Neural progenitor cell (in vitro differentiated cells): ENCODE measurements at regions not wholly inside any gene's neighbourhood (a gene's known extent, or its start where the extent isn't known, plus 50 kb on each side); places are given as distances from the start of the nearest gene placed in this dataset.

Experiments
- DNase-seq: peaks from one replicate; pipeline ENCODE4 v3.0.0-alpha.2; 2016; ENCODE audit warnings: low spot score
- H2AFZ ChIP-seq: fragments of 200-600 bp; sonication (generic); replicated peaks from 2 replicates; pipeline ENCODE4 v1.6.1; 2016; ENCODE audit warnings: antibody characterized with exemption
- H3F3A ChIP-seq: fragments of 200-600 bp; sonication (generic); 2 replicates; pipeline ENCODE4 v1.6.1; 2016; ENCODE audit warnings: antibody characterized with exemption, low read depth
- H3K27ac ChIP-seq: fragments of 200-600 bp; sonication (generic); 2 replicates; pipeline ENCODE4 v1.5.1; 2016; ENCODE audit warnings: mild to moderate bottlenecking
- H3K27me3 ChIP-seq: fragments of 200-600 bp; sonication (generic); 2 replicates; pipeline ENCODE4 v1.6.1; 2016; ENCODE audit warnings: mild to moderate bottlenecking, moderate library complexity
- H3K36me3 ChIP-seq: fragments of 200-600 bp; sonication (generic); 2 replicates; pipeline ENCODE4 v1.5.1; 2016
- H3K4me1 ChIP-seq: fragments of 200-600 bp; sonication (generic); 2 replicates; pipeline ENCODE4 v1.6.1; 2016; ENCODE audit warnings: mixed run types
- H3K4me2 ChIP-seq: fragments of 200-600 bp; sonication (generic); 2 replicates; pipeline ENCODE4 v1.6.1; 2016
- H3K4me3 ChIP-seq: fragments of 200-600 bp; sonication (generic); 2 replicates; pipeline ENCODE4 v1.5.1; 2016
- H3K79me2 ChIP-seq: fragments of 200-600 bp; sonication (generic); 2 replicates; pipeline ENCODE4 v1.6.1; 2016; ENCODE audit warnings: low read depth
- H3K9ac ChIP-seq: fragments of 200-600 bp; sonication (generic); 2 replicates; pipeline ENCODE4 v1.6.1; 2016
- H3K9me3 ChIP-seq: fragments of 200-600 bp; sonication (generic); 2 replicates; pipeline ENCODE4 v1.5.1; 2016; ENCODE audit warnings: low read depth
- H4K20me1 ChIP-seq: fragments of 200-600 bp; sonication (generic); 2 replicates; pipeline ENCODE4 v1.6.1; 2016; ENCODE audit warnings: low read depth
- H3K27ac Mint-ChIP-seq: 3 replicates; pipeline ENCODE4 v1.8.0; 2021; ENCODE audit warnings: mixed read lengths
- H3K27me3 Mint-ChIP-seq: 2 replicates; pipeline ENCODE4 v1.8.0; 2022; ENCODE audit warnings: low read depth, mild to moderate bottlenecking, inconsistent platforms, moderate library complexity, mixed read lengths; ENCODE audit not compliant: insufficient read depth
- H3K36me3 Mint-ChIP-seq: 3 replicates; pipeline ENCODE4 v1.8.0; 2021; ENCODE audit warnings: mixed read lengths
- H3K4me1 Mint-ChIP-seq: 3 replicates; pipeline ENCODE4 v1.8.0; 2021; ENCODE audit warnings: mixed read lengths
- H3K4me3 Mint-ChIP-seq: 3 replicates; pipeline ENCODE4 v1.8.0; 2021; ENCODE audit warnings: mild to moderate bottlenecking, moderate library complexity, mixed read lengths
- H3K9me3 Mint-ChIP-seq: 3 replicates; pipeline ENCODE4 v1.8.0; 2020; ENCODE audit warnings: mixed read lengths
- CTCF ChIP-seq: fragments of 200-600 bp; sonication (generic); IDR thresholded peaks from 2 replicates; pipeline ENCODE4 v1.5.1; 2017; ENCODE audit warnings: antibody characterized with exemption, mild to moderate bottlenecking
- EZH2 ChIP-seq: fragments of 200-600 bp; sonication (generic); IDR thresholded peaks from 2 replicates; pipeline ENCODE4 v1.6.1; 2017; ENCODE audit warnings: antibody characterized with exemption, mild to moderate bottlenecking, moderate library complexity
- EZH2phosphoT487 ChIP-seq: fragments of 200-600 bp; sonication (generic); IDR thresholded peaks from 2 replicates; pipeline ENCODE4 v1.6.1; 2017; ENCODE audit warnings: antibody characterized with exemption

- Histone ChIP-seq H3K9ac (no peak overlapping the region), H3K36me3 (no peaks in the 10 kb centered on the region), H3K4me1 (no peaks in the 10 kb centered on the region), H3K4me2 (no peak overlapping the region), H3K79me2 (no peaks in the 10 kb centered on the region), H2AFZ (no peak overlapping the region), H3K27ac (no peak overlapping the region), H4K20me1 (no peaks in the 10 kb centered on the region), H3K9me3 (no peaks in the 10 kb centered on the region), H3K27me3 (no peaks in the 10 kb centered on the region), H3K4me3 (no peak overlapping the region), H3F3A (no peaks in the 10 kb centered on the region)
- peaks cover 2% of the 10 kb centered on the region for H3K36me3 Mint-ChIP-seq
- no peak overlapping the region for H3K4me3 Mint-ChIP-seq
- TF ChIP-seq EZH2: no peak
- no peak for TF ChIP-seq CTCF
- TF ChIP-seq EZH2phosphoT487: no peak
- H3K27me3 Mint-ChIP-seq: no peaks in the 10 kb centered on the region
- peaks cover 15% of the 10 kb centered on the region for H3K9me3 Mint-ChIP-seq
- no peak for DNase-seq
- H3K27ac Mint-ChIP-seq: no peak overlapping the region
- no peaks in the 10 kb centered on the region for H3K4me1 Mint-ChIP-seq
Measured at GRCh38 chr3:178275311-178275710, 260.9 kb upstream of the KCNMB2 start.

- H4K20me1 ChIP-seq: no peaks in the 10 kb centered on the region
- no peak overlapping the region for H3K9ac ChIP-seq
- no peaks in the 10 kb centered on the region for H3K36me3 ChIP-seq
- H3K27ac Mint-ChIP-seq: no peak overlapping the region
- H3K4me3 Mint-ChIP-seq: no peak overlapping the region
- H3K4me2 ChIP-seq: no peak overlapping the region
- H3K9me3 Mint-ChIP-seq: peaks cover 15% of the 10 kb centered on the region
- no peak overlapping the region for H3K27ac ChIP-seq
- no peak overlapping the region for H3K4me3 ChIP-seq
- no peaks in the 10 kb centered on the region for H3K27me3 Mint-ChIP-seq
- H2AFZ ChIP-seq: no peak overlapping the region
- TF ChIP-seq EZH2phosphoT487 (no peak), EZH2 (no peak), CTCF (no peak)
- H3K4me1 ChIP-seq: no peaks in the 10 kb centered on the region
- H3K9me3 ChIP-seq: no peaks in the 10 kb centered on the region
- no peaks in the 10 kb centered on the region for H3K27me3 ChIP-seq
- no peaks in the 10 kb centered on the region for H3F3A ChIP-seq
- no peak for DNase-seq
- no peaks in the 10 kb centered on the region for H3K4me1 Mint-ChIP-seq
- H3K36me3 Mint-ChIP-seq: peaks cover 2% of the 10 kb centered on the region
- no peaks in the 10 kb centered on the region for H3K79me2 ChIP-seq
Measured at GRCh38 chr3:178275793-178276192, 260.4 kb upstream of the KCNMB2 start.

- no peaks in the 10 kb centered on the region for H3F3A ChIP-seq
- no peaks in the 10 kb centered on the region for H3K9me3 ChIP-seq
- no peak for DNase-seq
- no peak overlapping the region for H3K9ac ChIP-seq
- no peak overlapping the region for H3K4me3 Mint-ChIP-seq
- H3K4me1 ChIP-seq: no peaks in the 10 kb centered on the region
- no peaks in the 10 kb centered on the region for H3K36me3 ChIP-seq
- TF ChIP-seq CTCF: no peak
- no peak for TF ChIP-seq EZH2
- TF ChIP-seq EZH2phosphoT487: no peak
- H3K4me3 ChIP-seq: no peak overlapping the region
- no peaks in the 10 kb centered on the region for H3K27me3 ChIP-seq
- no peaks in the 10 kb centered on the region for H4K20me1 ChIP-seq
- H3K79me2 ChIP-seq: no peaks in the 10 kb centered on the region
- no peak overlapping the region for H3K27ac ChIP-seq
- H3K4me1 Mint-ChIP-seq: no peaks in the 10 kb centered on the region
- H3K4me2 ChIP-seq: no peak overlapping the region
- no peak overlapping the region for H3K27ac Mint-ChIP-seq
- H3K9me3 Mint-ChIP-seq: peaks cover 18% of the 10 kb centered on the region
- H2AFZ ChIP-seq: no peak overlapping the region
- no peaks in the 10 kb centered on the region for H3K27me3 Mint-ChIP-seq
- peaks cover 2% of the 10 kb centered on the region for H3K36me3 Mint-ChIP-seq
Measured at GRCh38 chr3:178277605-178278004, 258.6 kb upstream of the KCNMB2 start.

GRCh38 chr3:178283561-178283960, 252.7 kb upstream of the KCNMB2 start:
- Histone ChIP-seq H3K9ac (no peak overlapping the region), H3K4me2 (no peak overlapping the region), H3K36me3 (no peaks in the 10 kb centered on the region), H3K4me1 (peaks cover 5% of the 10 kb centered on the region), H3F3A (no peaks in the 10 kb centered on the region), H3K27ac (no peak overlapping the region), H3K4me3 (no peak overlapping the region), H3K27me3 (no peaks in the 10 kb centered on the region), H3K79me2 (no peaks in the 10 kb centered on the region), H4K20me1 (no peaks in the 10 kb centered on the region), H3K9me3 (no peaks in the 10 kb centered on the region), H2AFZ (no peak overlapping the region)
- DNase-seq: no peak
- peaks cover 3% of the 10 kb centered on the region for H3K4me1 Mint-ChIP-seq
- TF ChIP-seq CTCF (no peak), EZH2phosphoT487 (no peak), EZH2 (no peak)
- no peak overlapping the region for H3K27ac Mint-ChIP-seq
- H3K36me3 Mint-ChIP-seq: peaks cover 3% of the 10 kb centered on the region
- peaks cover 3% of the 10 kb centered on the region for H3K27me3 Mint-ChIP-seq
- H3K4me3 Mint-ChIP-seq: no peak overlapping the region
- H3K9me3 Mint-ChIP-seq: peaks cover 29% of the 10 kb centered on the region
